GM13977 (cell line): ENCODE measurements at regions not wholly inside any gene's neighbourhood (a gene's known extent, or its start where the extent isn't known, plus 50 kb on each side); places are given as distances from the start of the nearest gene placed in this dataset.

Experiments
- DNase-seq: peaks from one replicate; pipeline ENCODE4 v3.0.0; 2012; ENCODE audit warnings: low spot score
- CTCF ChIP-seq: IDR thresholded peaks from 2 replicates; pipeline ENCODE4 v1.5.1; 2012; ENCODE audit warnings: mild to moderate bottlenecking, control low read depth; ENCODE audit not compliant: insufficient read depth; ENCODE audit errors: extremely low read depth, missing control alignments
- in situ Hi-C: fragments of 300-500 bp; cut with MboI; formaldehyde crosslinking; loops from one replicate; pipeline ENCODE4 v1.12.0; 2022; ENCODE audit warnings: low sequenced_read_pairs, low pct_unique_long_range_greater_than_20kb, mixed read lengths, inconsistent platforms; ENCODE audit not compliant: unreplicated experiment

DNA sequence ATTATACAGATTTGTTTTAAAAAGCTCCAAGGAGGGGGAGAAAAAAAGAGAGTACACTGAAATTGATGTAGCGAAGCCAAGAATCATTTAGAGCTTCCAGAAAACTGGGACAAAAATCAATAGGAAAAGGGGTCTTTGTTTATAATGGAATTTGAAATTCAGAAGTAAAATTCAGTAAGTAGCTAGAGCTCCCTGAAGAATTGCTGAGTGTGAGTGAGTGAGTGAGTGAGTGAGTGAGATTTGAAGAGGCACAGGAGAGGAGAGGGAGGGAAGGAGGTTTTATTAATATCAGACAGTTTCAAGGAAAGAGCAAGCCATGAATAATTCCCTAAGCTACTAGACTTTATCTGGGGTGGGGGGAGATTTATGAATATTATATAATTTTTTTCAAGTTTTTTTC lies 60.7 kb upstream of the ARHGAP28 start:
- DNase-seq, result no peak
- in situ Hi-C loops, result no loop called here
- no peak for TF ChIP-seq CTCF

DNA sequence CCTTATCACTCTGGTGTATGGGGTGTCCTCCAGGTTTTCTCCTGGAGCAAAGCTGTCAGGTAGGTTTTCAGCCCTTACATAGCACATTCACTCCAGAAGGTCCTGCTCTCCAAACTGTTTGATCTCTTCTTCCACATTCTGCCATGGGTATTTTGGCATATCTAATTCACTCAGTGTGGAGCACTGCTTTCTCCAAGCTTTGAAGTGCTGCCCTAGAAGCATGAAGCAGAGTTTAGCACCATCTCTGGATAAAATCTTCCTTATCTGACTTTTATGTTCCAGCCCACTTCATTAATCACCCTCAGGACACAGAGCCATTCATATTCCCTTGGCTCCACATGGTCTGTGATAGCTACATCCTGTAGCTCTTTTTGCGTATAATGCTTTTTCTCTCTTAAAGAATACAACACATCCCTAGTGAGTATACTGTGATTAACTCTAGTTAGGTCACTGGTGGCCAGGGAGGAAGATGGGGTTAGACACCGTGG lies 56.7 kb upstream of the ARHGAP28 start:
- no peak for TF ChIP-seq CTCF
- DNase-seq, result no peak
- in situ Hi-C loops, result no loop called here

DNA sequence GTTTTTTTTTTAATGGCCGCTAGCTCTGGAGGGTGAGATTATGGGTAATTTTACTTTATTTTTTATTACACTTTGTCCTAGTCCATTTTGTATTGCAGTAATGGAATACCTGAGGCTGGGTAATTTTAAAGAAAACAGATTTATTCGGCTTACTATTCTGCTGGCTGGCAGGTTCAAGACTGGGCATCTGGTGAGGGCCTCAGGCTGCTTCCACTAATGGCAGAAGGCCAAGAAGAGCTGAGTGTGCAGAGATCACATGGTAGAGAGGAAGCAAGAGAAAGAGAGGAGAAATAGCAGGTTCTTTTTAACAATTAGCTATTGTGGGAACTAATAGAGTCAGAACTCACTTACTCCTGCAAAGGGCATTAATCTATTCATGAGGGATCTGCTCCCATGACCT lies 52.4 kb upstream of the ARHGAP28 start:
- DNase-seq, result no peak
- in situ Hi-C loops, result no loop called here
- no peak for TF ChIP-seq CTCF

GRCh38 chr18:6679201-6679600 lies 50.3 kb upstream of the ARHGAP28 start:
- in situ Hi-C loops, result no loop called here
- no peak for TF ChIP-seq CTCF
- no peak for DNase-seq
